GM10248 (cell line): ENCODE measurements at regions not wholly inside any gene's neighbourhood (a gene's known extent, or its start where the extent isn't known, plus 50 kb on each side); places are given as distances from the start of the nearest gene placed in this dataset.
"Not testable (repeated sequence)": the region's sequence is repeated elsewhere in the genome, so short reads cannot be mapped to it uniquely, and the experiment has no call there.

ENCODE experiments used
- CTCF ChIA-PET: fragments of 300-600 bp; sonication (Branson Sonifier 250); formaldehyde crosslinking; extraction: SDS; loops from one replicate; lab custom pipeline; 2021; ENCODE audit warnings: antibody characterized with exemption; lab: Yijun Ruan, JAX
- POLR2A ChIA-PET: fragments of 350-650 bp; sonication (Branson Sonifier 250); formaldehyde crosslinking; extraction: SDS; loops from one replicate; lab custom pipeline; 2020; ENCODE audit warnings: antibody characterized with exemption; lab: Yijun Ruan, JAX
- DNase-seq: peaks from one replicate; pipeline ENCODE4 v3.0.0; 2012; ENCODE audit errors: extremely low spot score
- TF ChIP-seq, protein P1 (sequence below): IDR thresholded peaks from 2 replicates; pipeline ENCODE4 v1.5.1; 2012; ENCODE audit warnings: mild to moderate bottlenecking, low read depth; ENCODE audit errors: extremely low read depth, missing control alignments, control extremely low read depth

- no peak for DNase-seq
- TF ChIP-seq, protein P1, sequence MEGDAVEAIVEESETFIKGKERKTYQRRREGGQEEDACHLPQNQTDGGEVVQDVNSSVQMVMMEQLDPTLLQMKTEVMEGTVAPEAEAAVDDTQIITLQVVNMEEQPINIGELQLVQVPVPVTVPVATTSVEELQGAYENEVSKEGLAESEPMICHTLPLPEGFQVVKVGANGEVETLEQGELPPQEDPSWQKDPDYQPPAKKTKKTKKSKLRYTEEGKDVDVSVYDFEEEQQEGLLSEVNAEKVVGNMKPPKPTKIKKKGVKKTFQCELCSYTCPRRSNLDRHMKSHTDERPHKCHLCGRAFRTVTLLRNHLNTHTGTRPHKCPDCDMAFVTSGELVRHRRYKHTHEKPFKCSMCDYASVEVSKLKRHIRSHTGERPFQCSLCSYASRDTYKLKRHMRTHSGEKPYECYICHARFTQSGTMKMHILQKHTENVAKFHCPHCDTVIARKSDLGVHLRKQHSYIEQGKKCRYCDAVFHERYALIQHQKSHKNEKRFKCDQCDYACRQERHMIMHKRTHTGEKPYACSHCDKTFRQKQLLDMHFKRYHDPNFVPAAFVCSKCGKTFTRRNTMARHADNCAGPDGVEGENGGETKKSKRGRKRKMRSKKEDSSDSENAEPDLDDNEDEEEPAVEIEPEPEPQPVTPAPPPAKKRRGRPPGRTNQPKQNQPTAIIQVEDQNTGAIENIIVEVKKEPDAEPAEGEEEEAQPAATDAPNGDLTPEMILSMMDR: no peak
- POLR2A ChIA-PET: no interaction called here
- CTCF ChIA-PET: no interaction called here
Observed at GRCh38 chr2:58757971-58758370, 516.8 kb upstream of the FANCL start.

- TF ChIP-seq, protein P1: no peak
- CTCF ChIA-PET: no interaction called here
- no peak for DNase-seq
- POLR2A ChIA-PET: no interaction called here
Observed at GRCh38 chr2:58756336-58756735, 515.2 kb upstream of the FANCL start.

DNA sequence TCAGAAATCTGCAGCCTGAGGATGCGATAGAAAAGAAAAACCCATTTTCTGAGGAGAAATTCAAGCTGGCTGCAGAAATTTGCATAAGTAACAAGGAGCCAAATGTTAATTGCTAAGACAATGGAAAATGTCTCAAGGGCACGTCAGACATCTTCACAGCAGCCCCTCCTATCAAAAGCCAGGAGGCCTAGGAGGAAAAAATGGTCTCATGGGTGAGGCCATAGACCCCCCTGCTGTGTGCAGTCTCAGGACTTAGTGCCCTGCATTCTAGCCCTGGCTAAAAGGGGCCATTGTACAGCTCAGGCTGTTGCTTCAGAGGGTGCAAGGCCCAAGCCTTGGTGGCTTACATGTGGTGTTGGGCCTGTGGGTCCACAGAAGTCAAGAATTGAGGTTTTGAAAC lies 511.4 kb upstream of the FANCL start:
- POLR2A ChIA-PET, DNase-seq: not testable (repeated sequence)
- CTCF ChIA-PET: interaction anchor here (1.1 kb wide), 1 partner anchor 15 kb away, joined by 3 read pairs; no protein-coding TSS in a partner anchor

DNA sequence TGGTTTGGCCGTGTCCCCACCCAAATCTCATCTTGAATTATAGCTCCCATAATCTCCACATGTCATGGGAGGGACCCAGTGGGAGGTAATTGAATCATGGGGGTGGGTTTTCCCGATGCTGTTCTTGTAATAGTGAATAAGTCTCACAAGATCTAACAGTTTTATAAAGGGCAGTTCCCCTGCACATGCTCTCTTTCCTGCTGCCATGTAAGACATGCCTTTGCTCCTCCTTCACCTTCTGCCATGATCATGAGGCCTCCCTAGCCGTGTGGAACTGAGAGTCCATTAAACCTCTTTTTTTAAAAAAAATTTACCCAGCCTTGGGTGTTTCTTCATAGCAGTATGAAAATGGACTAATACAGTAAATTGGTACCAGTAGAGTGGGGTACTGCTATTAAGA lies 510.6 kb upstream of the FANCL start:
- CTCF ChIA-PET, POLR2A ChIA-PET: not testable (repeated sequence)

DNA sequence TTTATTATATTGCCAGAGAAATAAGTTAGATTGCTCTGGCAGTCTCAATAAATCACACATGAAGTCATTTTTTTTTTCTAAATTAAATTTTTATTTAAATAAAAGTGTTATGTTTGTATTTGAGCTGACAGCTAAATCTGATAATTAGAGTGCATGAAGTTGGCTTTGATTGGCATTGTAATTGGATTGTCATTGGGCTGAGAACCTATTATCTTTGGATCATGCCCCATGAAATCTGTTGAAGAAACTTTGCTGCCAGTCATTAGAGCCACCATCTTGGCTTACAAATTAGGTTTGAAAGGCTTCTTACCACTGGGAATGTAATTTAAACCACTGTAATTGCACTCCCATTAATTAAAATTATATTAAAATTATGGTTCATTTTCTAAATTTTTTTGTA lies 507.9 kb upstream of the FANCL start:
- ChIA-PET POLR2A (no interaction called here), CTCF (no interaction called here)
- TF ChIP-seq, protein P1: no peak
- DNase-seq: no peak

More for the DNA sequence above, 510.6 kb upstream of the FANCL start:
- not testable (repeated sequence) for DNase-seq

- POLR2A ChIA-PET, DNase-seq: not testable (repeated sequence)
- CTCF ChIA-PET: interaction anchor here (1.1 kb wide), 1 partner anchor 13 kb away, joined by 5 read pairs; no protein-coding TSS in a partner anchor
Observed at GRCh38 chr2:58745334-58745733, 504.2 kb upstream of the FANCL start.

DNA sequence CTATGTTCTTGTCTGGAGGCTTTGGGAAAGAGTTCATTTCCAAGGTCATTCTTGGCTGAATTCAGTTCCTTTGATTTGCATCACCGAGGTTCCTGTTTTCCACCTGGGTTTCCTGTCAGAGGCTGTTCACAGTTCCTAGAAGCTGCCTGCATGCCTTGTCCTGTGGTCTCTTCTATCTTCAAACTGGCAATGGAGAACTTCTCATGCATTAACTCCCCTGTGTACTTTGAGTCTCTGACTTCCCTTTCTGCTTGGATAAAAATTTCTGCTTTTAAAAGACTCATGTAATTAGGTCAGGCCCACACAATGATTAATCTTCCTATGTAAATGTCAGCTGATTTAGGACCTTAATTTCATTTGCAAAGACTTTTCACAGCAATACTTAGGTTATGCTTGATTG lies 499.3 kb upstream of the FANCL start:
- POLR2A ChIA-PET: no interaction called here
- TF ChIP-seq, protein P1: no peak
- DNase-seq: no peak
- CTCF ChIA-PET: interaction anchor here (0.8 to 1.2 kb wide), 2 partner anchors 9 to 14 kb away, joined by 3 read pairs; no protein-coding TSS in a partner anchor

DNA sequence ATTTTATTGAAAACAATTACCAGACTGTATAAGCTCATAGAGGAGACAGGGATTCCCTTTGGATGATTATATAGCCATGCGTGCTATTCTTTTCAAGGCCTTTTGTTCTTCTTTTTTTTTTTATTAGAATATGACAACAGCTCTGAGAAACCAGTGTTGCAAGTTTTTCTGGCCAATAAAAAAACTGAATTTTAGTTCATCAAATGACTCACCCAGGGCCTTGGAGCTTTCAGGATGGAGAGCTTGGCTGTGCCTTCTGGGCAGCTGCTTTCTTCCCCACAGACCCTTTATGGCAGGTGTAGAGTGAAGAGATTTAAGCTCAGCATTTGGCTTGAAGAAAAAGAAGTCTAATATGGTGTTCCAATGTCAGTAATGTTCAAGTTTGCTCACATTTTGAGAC lies 497.9 kb upstream of the FANCL start:
- POLR2A ChIA-PET: no interaction called here
- DNase-seq: no peak
- CTCF ChIA-PET: interaction anchor here (1.1 to 1.2 kb wide), 2 partner anchors 15 to 18 kb away, joined by 3 to 5 read pairs; no protein-coding TSS in a partner anchor
- TF ChIP-seq, protein P1: no peak
